ENCODE measurements at regions not wholly inside any gene's neighbourhood (a gene's known extent, or its start where the extent isn't known, plus 50 kb on each side); places are given as distances from the start of the nearest gene placed in this dataset.

GRCh38 chr11:103714246-103714645 lies 322.2 kb upstream of the DDI1 start (continued):
- TF ChIP-seq NFYB (IDR thresholded peaks at IDR 0.05; ENCODE audit: insufficient read depth, low read depth, low read length) (no peak), PRDM15 (CRISPR knock-in tag; IDR thresholded peaks at IDR 0.05) (no peak), CHD4 (IDR thresholded peaks at IDR 0.05) (no peak), KDM1A (IDR thresholded peaks at IDR 0.05; ENCODE audit: borderline replicate concordance) (no peak), HDAC6 (IDR thresholded peaks at IDR 0.05; ENCODE audit: unreplicated experiment) (no peak)

- Histone ChIP-seq H3K4me1 (ENCODE audit: control insufficient read depth, insufficient read depth, low read length) (no peaks in the 10 kb centered on the region), H3K27ac (ENCODE audit: control insufficient read depth, insufficient read depth) (no peak overlapping the region), H3K27me3 (replicated peaks in 1 of 2; ENCODE audit: control insufficient read depth in 2 of 2, insufficient read depth in 2 of 2, low read length in 1 of 2) (no peaks in the 10 kb centered on the region), H3K9ac (ENCODE audit: control insufficient read depth, insufficient read depth, low read length) (no peak overlapping the region), H3K4me2 (ENCODE audit: control insufficient read depth, insufficient read depth) (no peak overlapping the region), H3K36me3 (ENCODE audit: control insufficient read depth in 2 of 2, insufficient read depth in 2 of 2, low read length in 1 of 2) (no peaks in the 10 kb centered on the region), H3K9me3 (replicated peaks; ENCODE audit: control insufficient read depth, insufficient read depth, low read length) (no peaks in the 10 kb centered on the region), H3K79me2 (ENCODE audit: control insufficient read depth, insufficient read depth, low read length) (no peaks in the 10 kb centered on the region), H3K4me3 (no peak overlapping the region), H2AFZ (ENCODE audit: control insufficient read depth, low read depth, low read length) (no peak overlapping the region), H4K20me1 (ENCODE audit: control insufficient read depth, insufficient read depth) (no peaks in the 10 kb centered on the region)
- POLR2A ChIA-PET = no interaction called here
- FAIRE-seq (no peak), DNase-seq (ENCODE audit: low read depth, low spot score) (no peak), ATAC-seq (no peak)
- CTCF ChIA-PET = no interaction called here
- RAD21 ChIA-PET (ENCODE audit: unreplicated experiment) = no interaction called here
- in situ Hi-C loops (cut with MboI) (no loop called here), intact Hi-C loops (cut with micrococcal nuclease; ENCODE audit: unreplicated experiment) (no loop called here)
- BruUV-seq (replicated peaks) = no TSS peak
- WGBS (ENCODE audit: insufficient coverage, insufficient replicate concordance, low lambda C conversion rate, missing lambda C conversion rate) = 40% methylated on average over 3 of the region's 3 CpGs
- no peak for TF ChIP-seq RAD51 (IDR thresholded peaks at IDR 0.05)
- SMC1A ChIA-PET (ENCODE audit: uncharacterized antibody, unreplicated experiment) = no interaction called here
Observed at GRCh38 chr11:103716363-103716762, 320.1 kb upstream of the DDI1 start.

Data from GM12878 (cell line).